Activated CD8-positive, alpha-beta memory T cell treated with anti-CD3 and anti-CD28 coated beads for 36 hours (primary cell): ENCODE measurements at regions not wholly inside any gene's neighbourhood (a gene's known extent, or its start where the extent isn't known, plus 50 kb on each side); places are given as distances from the start of the nearest gene placed in this dataset.

ENCODE experiments used
- CTCF ChIA-PET: fragments of 350-600 bp; sonication (Branson Sonifier 250); formaldehyde crosslinking; loops from one replicate; lab custom pipeline; 2021; ENCODE audit warnings: antibody characterized with exemption; lab: Charles Lee
- POLR2A ChIA-PET: fragments of 350-600 bp; sonication (Branson Sonifier 250); formaldehyde crosslinking; loops from one replicate; lab custom pipeline; 2021; ENCODE audit warnings: antibody characterized with exemption; lab: Charles Lee

DNA sequence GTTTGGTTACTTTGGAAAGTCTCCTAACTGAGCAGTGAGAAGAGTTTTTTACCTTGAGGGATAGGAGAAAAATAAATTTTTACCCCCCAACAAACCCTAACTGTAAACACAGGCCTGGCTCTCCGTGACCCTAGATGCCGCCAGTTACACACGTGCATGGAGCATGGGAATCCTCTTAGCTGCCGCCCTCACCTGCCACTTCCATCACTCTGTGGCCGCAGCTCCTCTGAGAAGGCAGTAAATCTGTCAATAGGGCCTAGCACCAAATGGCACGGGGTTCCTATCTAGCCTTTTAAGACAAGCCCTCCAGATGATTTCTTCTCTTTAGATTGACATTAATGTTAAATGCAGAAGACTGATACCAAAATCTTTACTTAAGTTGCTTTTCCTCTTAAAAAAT is 330.3 kb upstream of the FAM241A start:
- CTCF ChIA-PET, result no interaction called here
- POLR2A ChIA-PET, result no interaction called here

DNA sequence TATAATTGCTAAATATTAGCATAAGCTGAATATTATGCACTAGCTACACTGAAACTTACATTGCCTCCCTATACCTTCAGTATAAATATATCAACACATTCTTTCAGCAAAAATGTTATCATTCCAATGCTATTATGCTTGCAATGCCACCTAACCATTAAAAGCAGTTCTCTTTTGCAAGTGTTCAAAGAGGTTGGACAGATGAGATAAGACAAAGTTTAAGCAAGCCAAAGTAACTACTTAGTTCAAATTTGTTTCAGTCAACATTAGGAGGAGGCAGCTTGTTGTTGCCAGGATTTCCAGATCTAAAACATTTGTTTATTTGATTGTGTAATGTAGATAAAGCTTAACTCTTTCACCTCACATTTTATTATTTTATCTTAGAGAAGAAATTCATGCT is 323.9 kb upstream of the FAM241A start:
- POLR2A ChIA-PET, result interaction anchor here (0.7 kb wide), 1 partner anchor 13 kb away, joined by 4 read pairs; no protein-coding TSS in a partner anchor
- CTCF ChIA-PET, result no interaction called here

DNA sequence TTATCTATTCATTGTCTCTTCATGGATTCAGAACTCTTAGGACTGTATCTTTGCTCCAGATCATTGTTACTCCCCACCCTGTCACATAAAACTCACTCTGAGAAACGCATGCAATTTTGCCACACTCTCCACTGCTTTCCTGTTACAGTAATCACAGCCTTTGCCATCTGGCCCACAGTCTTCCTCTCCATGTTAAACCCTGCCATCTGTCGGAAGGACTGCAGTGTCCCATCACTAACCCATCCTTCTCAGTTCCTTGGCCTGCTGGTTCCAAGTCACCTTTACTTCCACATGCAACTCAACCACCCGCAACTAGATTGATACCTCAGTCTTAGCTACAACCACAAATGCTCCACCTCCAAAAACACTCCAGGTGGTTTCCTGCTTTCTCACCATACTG is 308.7 kb upstream of the FAM241A start:
- ChIA-PET POLR2A (no interaction called here), CTCF (no interaction called here)

DNA sequence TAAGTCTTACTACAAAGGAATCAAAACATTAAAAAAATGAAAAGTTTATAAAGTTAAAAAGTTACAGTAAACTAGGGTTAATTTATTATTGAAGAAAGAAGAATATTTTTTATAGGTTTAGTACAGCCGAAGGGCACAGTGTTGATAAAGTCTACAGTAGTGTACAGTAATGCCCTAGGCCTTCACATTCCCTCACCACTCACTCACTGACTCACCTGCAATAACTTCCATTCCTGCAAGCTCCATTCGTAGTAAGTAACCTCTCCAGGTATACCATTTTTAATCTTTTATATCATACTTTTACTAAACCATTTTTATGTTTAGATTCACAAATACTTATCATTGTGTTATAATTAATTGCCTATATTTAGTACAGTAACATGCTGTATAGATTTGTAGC is 307.5 kb upstream of the FAM241A start:
- ChIA-PET POLR2A (no interaction called here), CTCF (no interaction called here)

DNA sequence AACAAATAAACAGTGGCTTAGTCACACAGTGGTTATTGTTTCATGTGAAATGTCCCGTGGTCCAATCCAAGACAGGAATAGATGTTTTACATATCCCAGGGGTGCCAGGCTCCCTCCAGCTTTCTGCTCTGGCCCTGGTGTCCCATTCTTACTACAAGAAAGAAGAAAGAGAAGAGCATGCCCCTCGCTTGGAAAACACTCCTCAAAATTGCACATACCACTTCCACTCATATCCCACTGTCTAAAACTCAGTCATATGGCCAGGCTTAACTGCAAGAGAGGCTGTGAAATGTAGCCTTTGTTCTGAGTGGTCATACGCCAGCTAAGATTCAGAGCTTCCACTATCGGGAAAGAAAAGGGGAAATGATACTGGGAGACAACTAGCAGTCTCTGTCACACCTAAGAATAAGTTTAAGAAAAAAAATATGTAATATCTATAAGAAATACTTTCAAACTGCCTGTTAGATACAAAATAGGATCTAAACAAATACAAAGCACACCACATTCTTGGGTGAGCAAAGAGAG is 306.8 kb upstream of the FAM241A start:
- POLR2A ChIA-PET, result no interaction called here

DNA sequence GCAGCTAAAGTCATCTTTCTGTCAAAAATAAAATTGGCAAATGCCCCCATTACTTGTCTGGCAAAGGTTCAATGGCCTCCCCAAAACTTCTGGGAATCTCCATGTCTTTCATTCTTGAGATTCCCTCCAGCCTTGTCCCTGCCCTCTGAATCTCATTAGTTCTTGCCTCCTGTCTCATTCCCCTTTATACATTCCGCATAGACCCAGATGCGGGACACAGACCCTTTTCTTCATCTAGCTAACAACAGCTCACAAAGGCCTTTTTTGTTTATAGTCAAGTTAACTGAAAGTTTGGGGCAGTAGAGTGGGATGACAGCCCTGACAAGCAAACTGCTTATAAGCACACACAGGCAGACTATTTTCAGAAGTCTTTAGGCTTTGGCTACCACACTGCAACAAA is 306.1 kb upstream of the FAM241A start:
- POLR2A ChIA-PET, result no interaction called here
- CTCF ChIA-PET, result no interaction called here

More for the DNA sequence above, 306.8 kb upstream of the FAM241A start:
- CTCF ChIA-PET, result no interaction called here

DNA sequence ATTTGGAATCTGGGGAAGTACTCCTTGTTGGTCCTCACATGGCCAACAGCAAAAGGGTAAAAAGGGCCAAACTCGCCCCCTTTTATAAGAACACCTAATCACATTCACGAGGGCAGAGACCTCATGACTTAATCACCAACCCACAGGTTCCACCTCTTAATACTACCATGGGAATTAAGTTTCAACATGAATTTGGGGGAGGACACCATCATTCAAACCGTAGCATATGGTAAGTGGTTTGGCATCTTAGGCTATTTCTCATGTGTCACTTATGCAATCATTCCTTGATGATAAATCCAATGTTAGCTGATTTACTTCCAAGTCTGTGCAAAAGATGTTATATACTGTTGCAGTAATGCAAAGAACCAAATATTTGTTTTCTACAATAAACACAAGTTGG is 302.9 kb upstream of the FAM241A start:
- POLR2A ChIA-PET, result no interaction called here
- CTCF ChIA-PET, result no interaction called here

DNA sequence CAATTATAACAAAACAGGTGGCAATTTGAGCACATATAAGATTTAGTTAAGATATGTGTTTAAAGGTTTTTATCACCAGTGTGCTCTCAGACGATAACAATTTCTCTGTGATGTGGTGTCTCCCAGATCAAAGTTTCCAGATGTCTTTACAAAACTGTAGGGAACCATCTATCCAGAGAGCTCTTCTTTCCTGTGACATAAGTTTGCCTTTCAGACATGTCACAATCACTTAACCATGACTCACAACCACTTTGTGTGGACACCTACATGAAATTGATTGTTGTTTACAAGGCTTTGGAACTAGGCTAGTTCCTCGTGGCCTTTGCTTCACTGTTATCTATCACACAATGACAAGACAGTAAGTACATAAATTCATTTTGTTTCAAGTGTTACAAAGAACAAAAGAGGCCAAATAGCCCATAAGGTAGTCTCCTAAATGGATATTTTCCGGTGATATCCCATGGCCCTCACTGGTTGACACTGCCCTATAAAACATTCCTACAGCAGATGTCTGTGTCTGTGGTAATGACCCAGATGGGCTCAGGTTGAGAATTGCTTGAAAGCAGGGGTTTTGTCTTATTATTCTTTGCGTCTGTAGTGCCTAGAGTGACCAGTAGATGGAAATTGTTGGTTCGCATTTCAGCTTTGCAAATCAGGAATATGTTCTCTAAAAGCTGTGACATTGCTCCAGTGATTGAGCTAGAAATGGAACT is 297.8 kb upstream of the FAM241A start:
- ChIA-PET CTCF (no interaction called here), POLR2A (no interaction called here)

DNA sequence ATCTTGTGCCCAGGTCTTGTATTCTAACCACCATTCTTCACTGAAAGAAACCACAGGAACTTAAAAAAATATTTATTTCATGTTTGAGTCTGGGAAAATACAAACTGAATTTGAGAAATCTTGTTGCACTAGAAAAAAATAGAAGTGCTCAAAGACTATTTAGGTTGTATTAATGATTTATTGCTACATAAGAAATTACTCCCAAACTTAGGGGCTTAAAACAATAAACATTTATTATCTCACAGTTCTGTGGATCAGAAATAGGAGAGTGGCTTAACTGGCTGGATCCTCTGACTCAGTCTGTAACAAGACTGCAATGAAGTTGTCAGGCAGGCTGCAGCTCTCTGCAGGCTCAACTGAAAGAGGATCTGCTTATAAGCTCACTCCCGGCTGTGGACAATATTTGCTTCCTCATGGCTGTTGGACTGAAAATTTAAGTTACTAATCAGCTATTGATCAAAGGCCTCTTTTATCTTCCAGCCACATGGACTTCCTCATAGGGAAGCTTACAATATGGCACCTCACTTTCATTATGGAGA is 295.4 kb upstream of the FAM241A start:
- CTCF ChIA-PET, result no interaction called here
- POLR2A ChIA-PET, result no interaction called here

DNA sequence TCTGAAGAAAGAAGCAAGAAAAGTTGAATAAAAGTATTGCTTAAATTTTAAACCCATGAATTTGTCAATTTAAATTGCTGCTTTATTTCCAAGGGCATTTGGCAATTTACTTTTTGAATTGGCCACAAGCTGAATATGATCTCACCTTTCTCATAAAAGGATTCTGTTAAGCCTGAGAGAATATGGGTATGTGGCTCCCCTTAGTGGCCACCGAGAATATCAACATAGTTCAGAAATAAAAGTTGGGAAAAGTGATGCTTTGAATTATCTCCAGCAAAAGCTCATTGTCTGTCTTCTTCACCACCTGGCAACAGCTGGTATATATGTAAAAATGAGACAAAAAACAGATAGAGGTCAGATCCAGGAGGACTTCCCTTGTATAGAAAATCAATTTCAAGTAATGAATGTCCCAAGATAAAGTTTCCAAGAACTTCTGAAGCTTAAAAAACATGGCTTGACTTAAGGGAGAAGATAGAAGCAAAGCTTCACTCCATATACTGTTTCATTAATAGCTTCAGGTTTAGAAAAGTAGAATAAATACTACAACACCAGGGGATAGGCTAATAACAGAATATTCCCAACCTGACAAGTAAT is 290.7 kb upstream of the FAM241A start:
- ChIA-PET POLR2A (no interaction called here), CTCF (no interaction called here)

DNA sequence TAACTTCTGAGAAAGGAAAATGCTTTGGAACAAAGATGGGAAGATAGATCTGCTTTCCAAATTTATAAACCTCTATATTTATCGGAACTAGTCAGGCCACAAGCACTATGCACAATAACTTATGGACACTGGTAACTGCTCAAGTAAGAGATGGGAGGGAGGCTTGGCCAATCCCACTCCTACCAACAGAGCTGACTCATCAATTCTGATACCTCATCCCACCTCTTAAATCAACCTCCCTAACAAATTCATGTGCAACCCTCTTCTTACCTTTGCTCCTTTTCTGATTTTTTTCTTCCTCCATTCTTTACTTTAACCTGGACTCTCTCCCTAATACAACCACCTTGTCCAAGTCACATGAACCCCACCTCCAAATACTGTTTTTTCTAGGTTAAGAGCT is 289.9 kb upstream of the FAM241A start:
- ChIA-PET CTCF (no interaction called here), POLR2A (no interaction called here)

DNA sequence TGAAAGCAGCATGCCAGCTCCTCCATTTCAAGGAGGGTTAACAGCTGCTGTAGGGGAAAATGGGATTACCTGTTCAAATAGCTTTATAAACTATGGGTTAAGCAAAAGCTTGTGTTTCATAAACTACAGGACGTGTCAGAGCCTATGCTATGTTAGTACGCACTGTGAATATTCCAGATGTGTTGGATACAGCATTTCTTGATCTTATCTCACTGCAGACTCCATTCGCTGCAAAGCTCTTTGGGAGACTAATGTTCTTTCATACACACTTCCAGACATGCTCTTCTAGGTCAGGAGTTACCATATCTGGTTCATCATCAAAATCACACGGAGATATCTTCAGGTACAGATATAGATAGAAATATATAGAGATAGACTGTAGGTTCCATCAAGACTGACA is 281.2 kb upstream of the FAM241A start:
- CTCF ChIA-PET, result no interaction called here
- POLR2A ChIA-PET, result no interaction called here

DNA sequence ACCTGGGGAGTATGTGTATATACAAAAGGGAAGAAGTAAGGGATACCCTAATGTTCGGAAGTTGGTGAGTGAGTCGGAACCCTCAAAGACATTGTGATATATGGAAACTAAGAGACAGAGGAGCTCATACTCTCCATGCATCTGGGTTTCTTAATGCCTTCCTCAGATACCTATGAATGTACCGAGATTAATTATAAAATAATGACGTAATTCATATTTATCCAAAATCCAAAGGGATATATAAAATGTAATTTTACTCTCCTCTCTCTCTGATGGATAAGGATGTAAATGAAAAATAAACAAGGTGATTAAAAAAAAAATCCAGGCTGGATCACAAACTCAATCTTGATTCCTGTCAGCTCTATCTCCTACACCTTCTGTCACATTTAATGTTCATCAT is 275.9 kb upstream of the FAM241A start:
- ChIA-PET CTCF (no interaction called here), POLR2A (no interaction called here)

DNA sequence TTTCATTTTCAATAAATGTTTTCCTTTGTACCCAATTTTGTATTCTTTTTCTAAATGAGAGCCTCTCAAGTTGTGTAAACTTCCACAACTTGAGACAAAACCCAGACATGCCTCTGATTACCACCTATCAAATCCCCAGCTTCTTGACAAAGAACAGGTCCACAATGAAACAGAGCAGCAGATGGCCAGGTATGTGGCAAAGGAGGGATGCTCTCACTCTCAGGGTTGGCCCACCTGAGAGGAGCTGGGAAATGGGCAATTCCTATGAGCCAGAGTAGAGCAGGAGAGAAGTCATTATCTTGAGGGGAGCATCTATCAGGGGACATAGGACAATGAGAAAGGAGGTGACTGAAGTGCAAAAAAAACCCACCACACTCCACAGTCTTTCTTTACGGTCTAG is 273.5 kb upstream of the FAM241A start:
- CTCF ChIA-PET, result no interaction called here
- POLR2A ChIA-PET, result no interaction called here

DNA sequence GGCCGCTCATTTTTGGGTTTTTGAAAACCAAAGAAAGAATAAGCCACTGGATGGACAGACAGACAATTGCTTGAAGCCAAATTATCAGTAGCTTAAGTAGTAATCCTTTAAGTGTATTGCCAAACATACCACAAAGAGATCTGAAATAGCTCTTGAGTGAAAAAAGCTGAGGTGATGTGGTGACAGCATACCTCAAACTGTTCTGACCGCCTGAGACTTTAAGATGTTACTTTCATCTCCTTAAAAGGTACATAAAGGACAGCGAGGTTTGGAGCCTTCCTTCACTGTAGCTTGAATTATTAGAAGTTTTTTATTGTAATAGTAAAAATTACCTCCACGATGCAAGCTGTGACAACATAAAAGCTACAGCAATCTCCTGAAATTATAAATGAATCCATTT is 271.5 kb upstream of the FAM241A start:
- POLR2A ChIA-PET, result no interaction called here
- CTCF ChIA-PET, result no interaction called here

DNA sequence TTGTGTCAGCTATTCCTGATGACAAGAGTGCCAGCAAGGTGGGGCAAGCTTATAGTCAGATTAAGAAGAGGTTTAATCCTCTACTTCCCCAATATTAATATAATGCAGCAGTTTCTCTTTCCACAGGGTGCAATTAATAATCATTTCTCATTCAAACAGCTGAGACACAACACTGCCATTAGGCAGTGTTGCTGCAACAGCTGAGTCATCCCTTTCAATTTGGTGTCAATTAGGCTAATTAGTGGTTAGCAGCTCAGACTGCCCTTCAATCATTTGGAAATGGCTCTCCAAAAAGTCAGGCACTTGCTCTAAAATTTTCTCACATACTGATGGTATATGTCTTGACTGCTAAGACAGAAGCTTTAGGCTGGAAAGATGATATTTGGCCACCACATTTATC is 265.7 kb upstream of the FAM241A start:
- POLR2A ChIA-PET, result no interaction called here
- CTCF ChIA-PET, result no interaction called here

DNA sequence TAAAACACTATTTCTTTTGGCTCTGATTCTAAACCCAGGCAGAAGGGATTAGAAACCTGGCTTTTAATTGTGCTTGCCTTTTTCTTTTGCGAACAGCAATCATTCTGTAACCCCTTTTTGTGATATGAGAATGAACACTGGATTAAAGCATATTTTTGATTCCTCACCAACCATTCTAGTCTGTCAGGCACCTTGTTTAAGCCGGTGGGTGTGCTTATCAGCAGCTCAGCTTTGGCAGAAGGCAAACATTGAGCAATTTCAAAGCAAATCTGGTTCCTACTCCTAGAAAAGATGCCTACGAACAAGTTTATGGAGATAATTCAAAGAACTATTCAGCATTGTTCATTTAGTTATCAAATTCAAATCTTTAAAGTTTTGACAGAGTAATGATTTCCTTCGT is 265.1 kb upstream of the FAM241A start:
- ChIA-PET CTCF (no interaction called here), POLR2A (no interaction called here)

DNA sequence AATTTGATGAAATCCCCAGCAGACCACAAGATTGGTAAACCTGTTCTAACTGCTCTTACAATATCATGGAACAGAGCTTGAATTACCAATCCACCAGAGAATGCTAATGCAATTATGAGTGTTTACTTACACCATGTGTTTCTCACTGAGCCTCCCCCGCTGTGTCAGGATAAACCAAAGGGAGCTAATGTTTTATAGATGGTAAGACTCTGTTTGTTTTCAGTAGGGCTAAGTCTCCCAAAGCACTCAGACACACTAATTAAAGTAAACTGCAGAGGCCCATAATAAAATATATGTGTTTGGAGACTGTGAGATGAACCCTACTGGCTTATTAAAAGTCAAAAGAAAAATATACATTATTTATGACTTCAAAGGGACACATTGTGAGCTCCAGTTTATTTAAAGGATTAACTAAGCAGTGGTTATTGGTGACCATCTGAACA is 261.7 kb upstream of the FAM241A start:
- POLR2A ChIA-PET, result no interaction called here
- CTCF ChIA-PET, result no interaction called here

DNA sequence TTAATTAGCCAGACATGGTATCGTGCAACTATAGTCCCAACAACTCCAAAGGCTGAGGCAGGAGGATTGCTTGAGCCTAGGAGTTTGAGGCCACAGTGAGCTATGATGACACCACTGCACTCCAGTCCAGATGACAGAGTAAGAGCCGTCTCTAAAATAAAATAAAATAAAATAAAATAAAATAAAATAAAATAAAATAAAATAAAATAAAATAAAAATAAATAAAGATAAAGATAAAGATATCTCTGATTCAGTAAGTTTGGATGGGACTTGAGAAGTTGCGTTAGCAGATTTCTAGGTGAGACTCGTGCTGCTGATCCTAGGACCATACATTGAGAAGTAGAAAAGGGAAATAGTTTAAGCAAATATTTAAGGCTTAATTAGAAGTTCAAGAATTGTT is 254.8 kb upstream of the FAM241A start:
- POLR2A ChIA-PET, result no interaction called here
- CTCF ChIA-PET, result no interaction called here

DNA sequence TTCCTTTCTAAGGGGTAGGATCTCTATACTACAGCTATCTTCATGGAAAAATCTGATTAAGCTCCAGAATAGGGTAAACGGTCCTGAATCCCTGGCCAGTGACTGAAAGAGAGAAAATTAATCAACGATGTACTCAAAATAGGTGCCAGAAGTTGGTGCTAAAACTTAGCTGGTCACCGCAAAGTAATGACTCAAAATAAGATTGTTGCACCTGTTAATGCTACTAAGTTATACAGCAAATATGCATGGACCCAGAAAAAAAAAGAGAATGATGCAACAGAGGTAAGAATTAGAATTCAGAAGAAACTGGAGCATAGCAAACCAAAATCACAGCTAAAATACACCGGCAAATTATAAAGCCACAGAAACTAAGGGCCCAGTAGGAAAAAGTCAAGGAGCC is 239.7 kb upstream of the FAM241A start:
- ChIA-PET POLR2A (no interaction called here), CTCF (no interaction called here)

DNA sequence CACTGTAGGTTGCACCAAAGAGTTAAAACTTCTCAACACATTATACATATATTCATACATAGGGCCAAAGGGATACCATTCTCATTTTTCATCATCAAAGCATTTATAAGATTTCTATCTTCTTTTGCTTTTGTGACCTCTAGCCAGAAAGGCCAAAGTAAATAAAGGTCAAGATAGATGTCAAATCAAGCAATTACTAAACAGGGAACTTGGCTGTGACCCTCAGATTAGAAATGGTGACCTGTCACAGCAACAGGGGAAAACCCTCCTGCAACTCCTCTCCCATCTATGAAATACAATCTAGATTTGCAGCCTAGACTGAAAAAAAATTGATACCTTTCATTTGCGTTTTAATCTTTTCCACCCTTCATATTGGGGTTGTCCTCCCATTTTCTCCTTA is 225.6 kb upstream of the FAM241A start:
- CTCF ChIA-PET, result no interaction called here
- POLR2A ChIA-PET, result no interaction called here
